CD4-positive, alpha-beta T cell treated with Interferon gamma for 1 hour (primary cell): ENCODE measurements at regions not wholly inside any gene's neighbourhood (a gene's known extent, or its start where the extent isn't known, plus 50 kb on each side); places are given as distances from the start of the nearest gene placed in this dataset.

Experiments
- DNase-seq: peaks from one replicate; pipeline ENCODE4 v3.0.0-alpha.2; 2020

- no peak for DNase-seq
Measured at GRCh38 chr18:1983746-1984515, 587.4 kb downstream of the METTL4 start.

GRCh38 chr18:1993866-1994265 lies 577.4 kb downstream of the METTL4 start:
- no peak for DNase-seq

DNA sequence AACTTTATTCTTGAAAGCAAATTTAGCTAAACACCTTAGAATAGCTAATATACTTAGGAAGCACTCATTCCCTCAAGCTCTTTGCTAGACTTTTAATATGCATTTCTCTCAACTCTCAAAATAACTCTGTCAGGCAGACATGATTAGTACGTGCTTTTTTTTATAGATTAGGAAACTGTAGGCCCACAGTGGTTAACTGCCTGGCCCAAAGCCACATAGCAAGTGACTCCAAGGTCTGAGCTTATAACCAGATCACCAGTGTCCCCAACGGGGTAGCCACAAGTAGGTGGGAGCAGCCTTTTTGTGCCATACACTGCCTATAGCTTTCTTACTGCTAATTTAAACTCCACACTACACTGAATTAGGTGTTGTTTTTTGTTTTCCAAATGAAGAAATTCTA lies 576.8 kb downstream of the METTL4 start:
- no peak for DNase-seq

GRCh38 chr18:1995041-1995612 lies 576.2 kb downstream of the METTL4 start:
- no peak for DNase-seq

GRCh38 chr18:1998121-1998520 lies 573.2 kb downstream of the METTL4 start:
- no peak for DNase-seq

GRCh38 chr18:1999387-1999786 lies 571.9 kb downstream of the METTL4 start:
- no peak for DNase-seq

GRCh38 chr18:2002151-2002550 lies 569.2 kb downstream of the METTL4 start:
- DNase-seq, result no peak

GRCh38 chr18:2002604-2003003 lies 568.7 kb downstream of the METTL4 start:
- no peak for DNase-seq

DNA sequence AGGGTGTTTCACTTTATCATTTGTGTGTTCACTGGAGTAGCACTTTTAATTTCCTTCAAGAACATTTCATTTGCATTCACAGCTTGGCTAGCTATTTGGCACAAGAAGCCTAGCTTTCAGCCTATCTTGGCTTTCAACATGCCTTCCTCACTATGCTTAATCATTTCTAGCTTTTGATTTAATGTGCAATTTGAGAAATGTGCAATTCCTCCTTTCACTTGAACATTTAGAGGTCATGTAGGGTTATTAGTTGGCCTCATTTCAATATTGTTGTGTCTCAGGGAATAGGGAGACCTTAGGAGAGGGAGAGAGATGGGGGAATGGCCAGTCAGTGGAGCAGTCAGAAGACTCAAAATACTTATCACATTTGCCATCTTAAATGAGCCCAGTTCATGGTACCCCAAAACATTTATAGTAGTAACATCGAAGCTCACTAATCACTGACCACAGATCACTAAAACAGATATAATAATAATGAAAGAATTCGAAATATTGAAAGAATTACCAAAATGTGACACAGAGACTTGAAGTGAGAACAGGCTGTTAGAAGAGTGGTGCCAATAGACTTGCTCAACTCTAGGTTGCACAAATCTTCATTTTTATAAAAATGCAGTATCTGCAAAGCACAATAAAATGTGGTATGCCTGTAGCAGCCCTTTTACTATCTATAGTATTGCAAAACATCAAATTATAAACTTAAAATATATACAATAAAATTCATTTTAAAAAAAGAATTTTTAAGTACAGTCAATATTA lies 561.2 kb downstream of the METTL4 start:
- no peak for DNase-seq

DNA sequence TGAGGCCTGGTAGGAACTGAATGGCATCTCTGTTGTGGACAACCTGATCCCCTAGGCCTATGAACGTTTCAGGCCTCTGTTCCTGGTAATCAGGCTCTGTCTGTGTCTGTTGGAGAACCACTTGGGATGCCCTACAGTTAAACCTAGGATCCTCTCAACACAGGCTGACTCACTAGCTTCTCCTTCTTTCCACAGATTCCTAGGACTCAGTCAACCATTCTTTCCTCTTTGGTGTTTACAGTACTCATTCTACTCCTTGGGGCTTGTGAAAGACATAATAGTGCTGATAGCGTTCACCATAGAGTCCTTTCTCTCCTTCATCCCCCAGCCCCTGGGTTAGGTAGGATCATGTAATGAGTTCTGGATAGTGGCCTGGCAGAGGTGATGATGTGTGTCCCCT lies 544.3 kb downstream of the METTL4 start:
- DNase-seq, result no peak

DNA sequence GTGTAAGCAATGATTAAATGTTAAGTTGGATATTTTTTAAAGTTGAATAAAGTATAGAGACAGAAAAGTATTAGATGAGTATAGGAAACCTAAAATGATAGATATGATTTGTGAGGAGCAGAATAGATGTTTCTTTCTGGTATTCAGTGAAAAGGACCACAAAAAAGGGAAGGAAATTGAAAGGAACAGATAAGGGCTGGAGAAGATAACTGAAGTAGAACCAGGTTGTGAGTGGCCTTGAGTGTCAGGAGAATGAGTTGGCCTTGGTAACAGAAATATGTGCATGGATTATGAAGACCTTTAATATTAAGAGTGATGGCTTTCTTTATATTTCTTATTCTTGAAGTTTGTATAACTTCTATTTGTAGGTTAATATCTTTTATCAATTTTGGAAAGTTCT lies 543.5 kb downstream of the METTL4 start:
- DNase-seq, result no peak

GRCh38 chr18:2028986-2029385 lies 542.3 kb downstream of the METTL4 start:
- no peak for DNase-seq

GRCh38 chr18:2030647-2031046 lies 540.7 kb downstream of the METTL4 start:
- no peak for DNase-seq

DNA sequence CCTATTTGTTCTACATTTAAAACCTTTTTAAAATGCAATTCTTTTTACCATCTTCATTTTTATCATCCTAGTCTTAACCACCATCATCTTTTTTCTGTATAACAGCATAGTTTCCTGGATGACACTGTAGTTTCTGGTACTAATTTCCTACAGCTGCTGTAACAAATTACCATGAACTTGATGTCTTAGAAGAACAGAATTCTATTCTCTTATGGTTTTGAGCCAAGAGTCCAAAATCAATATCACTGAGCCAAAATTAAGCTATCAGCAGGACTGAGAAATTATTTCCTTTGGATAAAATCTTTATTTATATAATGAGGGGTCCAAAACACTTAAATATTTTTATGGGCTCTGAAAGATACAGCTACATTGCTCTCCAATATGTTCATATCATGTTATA lies 539.3 kb downstream of the METTL4 start:
- no peak for DNase-seq

DNA sequence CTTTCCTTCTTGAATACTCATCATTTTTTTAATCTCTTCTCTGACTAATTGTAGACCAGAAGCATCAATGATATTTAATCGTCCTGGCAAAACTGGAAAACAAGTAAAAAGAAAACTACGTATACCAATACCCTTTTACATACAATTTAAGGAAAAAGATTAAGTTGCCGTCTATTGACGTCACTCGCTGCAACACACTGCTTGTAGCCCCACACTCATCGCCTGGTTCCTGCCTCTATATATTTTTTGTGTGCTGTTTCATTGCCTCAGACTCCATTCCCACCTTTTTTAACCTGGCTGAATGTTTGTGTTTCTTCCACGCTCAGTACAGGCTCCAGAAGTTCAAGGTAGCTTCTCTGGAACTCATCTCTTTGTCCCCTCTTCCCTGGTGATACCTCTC lies 536.2 kb downstream of the METTL4 start:
- no peak for DNase-seq

DNA sequence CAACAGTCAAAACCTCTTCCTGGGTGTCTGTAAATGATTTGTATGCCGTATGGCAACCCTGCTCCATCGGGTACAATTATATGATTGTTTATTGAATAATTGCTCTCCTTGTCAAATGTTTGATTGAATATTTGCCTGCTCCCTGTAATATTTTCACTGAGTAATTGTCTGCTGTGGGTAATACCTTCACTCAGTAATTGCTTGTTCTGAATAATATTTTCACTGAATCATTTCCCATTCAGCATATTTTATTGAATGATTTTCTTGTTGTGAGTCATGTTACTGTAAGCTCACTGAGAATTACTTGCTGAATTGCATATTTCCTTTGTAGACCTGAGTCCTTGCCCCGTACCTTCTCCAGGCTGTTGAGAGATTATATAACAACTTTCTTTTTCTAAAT lies 535.2 kb downstream of the METTL4 start:
- DNase-seq, result no peak

- no peak for DNase-seq
Measured at GRCh38 chr18:2040279-2040678, 531.0 kb downstream of the METTL4 start.

DNA sequence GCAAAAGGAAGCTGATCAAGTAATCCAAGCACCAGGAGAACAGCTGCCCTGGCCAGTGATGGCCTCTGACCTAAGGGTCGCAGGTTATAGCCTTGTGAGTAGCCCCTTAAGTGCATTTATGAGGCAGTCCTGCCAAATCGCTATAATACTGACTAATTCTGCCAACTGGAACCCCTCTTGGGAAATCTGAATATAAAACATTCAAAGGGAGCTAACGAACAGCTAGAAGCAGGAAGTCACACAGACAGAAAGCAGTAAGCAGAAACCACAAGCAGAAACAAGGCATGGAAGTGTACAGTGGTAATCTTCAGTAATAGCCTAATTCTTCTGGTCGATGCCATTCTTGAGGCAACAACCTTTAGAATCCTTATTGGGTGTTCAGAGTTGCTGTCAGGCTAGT lies 521.3 kb downstream of the METTL4 start:
- no peak for DNase-seq

GRCh38 chr18:2050702-2051201 lies 520.6 kb downstream of the METTL4 start:
- DNase-seq, result no peak

DNA sequence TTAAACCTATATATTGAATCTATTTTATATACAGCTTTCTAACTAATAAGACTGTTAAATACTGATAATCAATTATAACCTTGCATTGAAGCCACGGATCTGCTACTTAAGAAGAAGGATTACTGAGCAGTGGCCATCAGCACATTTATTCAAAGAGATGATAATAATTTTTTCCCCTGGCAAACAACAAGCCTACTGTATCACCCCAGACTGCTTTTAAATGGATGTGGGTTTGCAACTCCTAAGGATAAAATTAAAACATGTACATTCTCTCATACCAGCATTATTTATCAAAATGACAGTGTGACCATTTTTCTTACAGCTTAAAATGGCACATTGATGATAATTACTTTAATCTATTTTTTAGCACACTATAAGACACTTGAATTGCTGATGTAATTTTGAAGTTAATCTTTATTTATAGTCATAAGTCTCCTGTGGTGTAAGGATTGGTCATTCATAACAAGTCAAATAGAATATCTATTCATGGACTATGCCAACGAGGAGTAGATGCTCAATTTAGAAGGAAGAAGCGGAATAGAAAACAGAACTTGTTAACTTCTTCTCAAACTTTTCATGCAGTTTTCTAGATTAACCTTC lies 517.7 kb downstream of the METTL4 start:
- DNase-seq, result no peak

- DNase-seq, result no peak
Measured at GRCh38 chr18:2059336-2059735, 512.0 kb downstream of the METTL4 start.

DNA sequence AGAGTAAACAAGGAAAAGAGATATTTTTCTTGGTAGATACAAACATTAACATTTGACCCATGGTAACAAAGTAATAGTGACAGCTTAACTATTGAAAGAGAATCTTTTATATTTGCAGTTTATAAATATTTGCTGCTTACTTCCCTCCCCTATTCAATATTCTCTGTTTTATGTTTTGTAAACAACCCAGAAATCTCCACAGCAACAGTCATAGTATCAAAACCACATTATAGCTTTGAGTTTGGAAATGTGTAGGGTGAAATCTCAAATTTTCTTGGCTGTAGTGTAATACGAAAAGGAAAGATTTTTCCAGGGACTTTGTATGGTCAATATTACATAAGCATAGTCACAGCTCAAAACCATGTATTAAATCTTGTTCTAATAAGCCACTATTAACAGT lies 511.2 kb downstream of the METTL4 start:
- DNase-seq, result no peak

- no peak for DNase-seq
Measured at GRCh38 chr18:2070631-2071030, 500.7 kb downstream of the METTL4 start.

DNA sequence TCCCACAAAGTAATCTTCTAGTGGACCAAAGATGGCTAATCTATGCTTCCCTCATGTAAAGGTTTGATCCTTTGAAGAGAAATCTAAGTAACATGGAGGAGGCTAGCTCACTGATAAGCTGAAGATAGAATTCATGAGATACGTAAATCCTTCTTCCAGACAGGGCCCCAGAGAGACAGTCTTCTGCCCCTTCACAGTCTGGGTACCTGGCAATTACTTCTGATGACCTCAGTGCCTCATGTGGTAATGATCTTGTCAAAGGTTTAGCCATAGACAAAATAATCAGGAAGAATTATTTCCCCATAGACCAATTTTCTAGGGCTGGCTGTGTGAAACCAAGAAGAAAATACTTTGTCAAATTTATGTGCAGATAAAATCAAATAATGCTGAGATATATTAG lies 495.8 kb downstream of the METTL4 start:
- no peak for DNase-seq
